ENCODE measurements at regions not wholly inside any gene's neighbourhood (a gene's known extent, or its start where the extent isn't known, plus 50 kb on each side); places are given as distances from the start of the nearest gene placed in this dataset.

DNA sequence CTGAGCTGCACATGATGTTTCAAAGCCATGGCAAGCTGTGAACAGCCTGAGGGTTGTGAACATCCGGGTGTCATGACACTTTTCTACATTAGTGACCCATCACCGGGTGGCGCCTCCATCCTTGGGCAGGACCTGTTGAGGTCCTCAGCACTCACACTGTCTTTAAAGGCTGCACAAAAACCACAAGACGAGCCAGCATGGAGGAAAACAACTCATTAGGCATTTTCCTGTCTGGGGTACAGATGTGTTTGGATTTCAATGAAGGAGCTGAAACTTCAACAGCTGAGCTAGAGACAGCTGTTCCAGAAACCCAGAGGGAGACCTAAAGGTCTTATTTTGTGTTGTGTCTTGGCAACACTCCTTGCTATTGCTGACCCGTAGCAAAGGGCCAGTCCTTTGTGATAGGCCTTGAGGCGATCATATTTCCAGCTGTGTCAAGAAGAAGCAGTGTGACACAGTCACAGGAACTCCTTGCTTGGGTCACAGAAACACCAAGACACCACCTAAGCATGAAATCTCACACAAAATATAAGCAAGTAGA is 151.8 kb upstream of the VLDLR start:
- DNase-seq: no peak
- Histone ChIP-seq H3K4me3 (no peak overlapping the region), H3K27ac (no peak overlapping the region), H3K36me3 (no peaks in the 10 kb centered on the region), H3K4me1 (no peaks in the 10 kb centered on the region), H3K9me3 (no peaks in the 10 kb centered on the region), H3K27me3 (no peaks in the 10 kb centered on the region)
- intact Hi-C loops (cut with DNase I; ENCODE audit: low total_unique reads): no loop called here
- no peak for TF ChIP-seq CTCF (IDR thresholded peaks at IDR 0.05)

DNA sequence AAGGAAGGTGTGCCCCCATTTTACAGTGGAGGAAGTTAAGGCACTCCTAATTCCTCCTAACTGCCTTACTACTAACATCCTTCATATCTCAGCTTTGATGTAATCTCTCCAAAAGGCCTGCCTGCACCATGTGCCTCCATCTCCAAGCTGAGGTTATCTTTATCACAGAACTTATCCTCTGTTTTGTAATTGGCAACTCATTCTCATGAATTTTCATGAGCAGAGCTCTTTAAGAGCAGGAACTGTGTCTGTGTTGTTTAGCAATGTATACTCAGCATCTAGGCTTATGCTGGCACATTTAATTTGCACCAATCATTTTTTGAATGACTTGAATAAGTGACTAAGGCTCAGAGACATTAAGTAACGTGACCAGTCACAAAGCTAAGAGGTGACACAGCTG is 147.9 kb upstream of the VLDLR start:
- TF ChIP-seq CTCF (IDR thresholded peaks at IDR 0.05): no peak
- Histone ChIP-seq H3K36me3 (no peaks in the 10 kb centered on the region), H3K4me1 (no peaks in the 10 kb centered on the region), H3K27me3 (no peaks in the 10 kb centered on the region), H3K27ac (no peak overlapping the region), H3K9me3 (no peaks in the 10 kb centered on the region), H3K4me3 (no peak overlapping the region)
- no peak for DNase-seq
- intact Hi-C loops (cut with DNase I; ENCODE audit: low total_unique reads): no loop called here

GRCh38 chr9:2477755-2478154 is 143.8 kb upstream of the VLDLR start:
- Histone ChIP-seq H3K4me1 (no peaks in the 10 kb centered on the region), H3K27ac (no peak overlapping the region)
- intact Hi-C loops (cut with DNase I; ENCODE audit: low total_unique reads): no loop called here

GRCh38 chr9:2478421-2478820 is 143.2 kb upstream of the VLDLR start:
- H3K4me3 ChIP-seq: no peak overlapping the region
- no peaks in the 10 kb centered on the region for H3K4me1 ChIP-seq
- TF ChIP-seq CTCF (IDR thresholded peaks at IDR 0.05): no peak
- intact Hi-C loops (cut with DNase I; ENCODE audit: low total_unique reads): no loop called here
- no peaks in the 10 kb centered on the region for H3K9me3 ChIP-seq
- H3K27ac ChIP-seq: no peak overlapping the region
- H3K27me3 ChIP-seq: no peaks in the 10 kb centered on the region
- H3K36me3 ChIP-seq: no peaks in the 10 kb centered on the region
- no peak for DNase-seq

More at GRCh38 chr9:2477755-2478154, 143.8 kb upstream of the VLDLR start:
- Histone ChIP-seq H3K4me3 (no peak overlapping the region), H3K27me3 (no peaks in the 10 kb centered on the region), H3K36me3 (no peaks in the 10 kb centered on the region), H3K9me3 (no peaks in the 10 kb centered on the region)
- no peak for DNase-seq
- TF ChIP-seq CTCF (IDR thresholded peaks at IDR 0.05): no peak

GRCh38 chr9:2479056-2479565 is 142.5 kb upstream of the VLDLR start:
- intact Hi-C loops (cut with DNase I; ENCODE audit: low total_unique reads): no loop called here
- H3K4me1 ChIP-seq: no peaks in the 10 kb centered on the region
- no peaks in the 10 kb centered on the region for H3K9me3 ChIP-seq
- no peak overlapping the region for H3K27ac ChIP-seq
- H3K4me3 ChIP-seq: no peak overlapping the region
- TF ChIP-seq CTCF (IDR thresholded peaks at IDR 0.05): no peak
- no peaks in the 10 kb centered on the region for H3K27me3 ChIP-seq
- DNase-seq: no peak
- no peaks in the 10 kb centered on the region for H3K36me3 ChIP-seq
